ENCODE measurements at regions not wholly inside any gene's neighbourhood (a gene's known extent, or its start where the extent isn't known, plus 50 kb on each side); places are given as distances from the start of the nearest gene placed in this dataset.

DNA sequence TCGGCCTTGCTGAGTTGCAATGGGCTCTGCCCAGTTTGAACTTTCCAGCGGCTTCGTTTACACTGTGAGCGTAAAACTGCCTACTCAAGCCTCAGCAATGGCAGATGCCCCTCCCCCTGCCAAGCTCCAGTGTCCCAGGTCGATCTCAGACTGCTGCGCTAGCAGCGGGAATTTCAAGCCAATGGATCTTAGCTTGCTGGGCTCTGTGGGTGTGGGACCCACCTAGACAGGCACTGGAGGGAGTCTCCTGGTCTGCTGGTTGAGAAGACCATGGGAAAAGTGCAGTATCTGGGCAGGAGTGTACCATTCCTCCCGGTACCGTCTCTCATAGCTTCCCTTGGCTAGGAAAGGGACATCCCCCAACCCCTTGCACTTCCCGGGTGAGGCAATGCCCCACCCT is 88.2 kb downstream of the KLHL28 start:
- Histone ChIP-seq H3K36me3 (ENCODE audit: control insufficient read depth, insufficient read depth, low read length) (no peaks in the 10 kb centered on the region), H3K9me3 (ENCODE audit: control insufficient read depth, low read length) (no peaks in the 10 kb centered on the region), H3K4me1 (no peaks in the 10 kb centered on the region), H3K4me2 (ENCODE audit: low read length) (no peak overlapping the region), H3K79me2 (no peaks in the 10 kb centered on the region), H3K27me3 (ENCODE audit: control insufficient read depth, insufficient read depth, low read length) (no peaks in the 10 kb centered on the region), H2AFZ (no peak overlapping the region), H3K9ac (no peak overlapping the region), H3K4me3 (ENCODE audit: low read depth, low read length) (no peak overlapping the region), H3K27ac (no peak overlapping the region)
- TF ChIP-seq, protein P1, sequence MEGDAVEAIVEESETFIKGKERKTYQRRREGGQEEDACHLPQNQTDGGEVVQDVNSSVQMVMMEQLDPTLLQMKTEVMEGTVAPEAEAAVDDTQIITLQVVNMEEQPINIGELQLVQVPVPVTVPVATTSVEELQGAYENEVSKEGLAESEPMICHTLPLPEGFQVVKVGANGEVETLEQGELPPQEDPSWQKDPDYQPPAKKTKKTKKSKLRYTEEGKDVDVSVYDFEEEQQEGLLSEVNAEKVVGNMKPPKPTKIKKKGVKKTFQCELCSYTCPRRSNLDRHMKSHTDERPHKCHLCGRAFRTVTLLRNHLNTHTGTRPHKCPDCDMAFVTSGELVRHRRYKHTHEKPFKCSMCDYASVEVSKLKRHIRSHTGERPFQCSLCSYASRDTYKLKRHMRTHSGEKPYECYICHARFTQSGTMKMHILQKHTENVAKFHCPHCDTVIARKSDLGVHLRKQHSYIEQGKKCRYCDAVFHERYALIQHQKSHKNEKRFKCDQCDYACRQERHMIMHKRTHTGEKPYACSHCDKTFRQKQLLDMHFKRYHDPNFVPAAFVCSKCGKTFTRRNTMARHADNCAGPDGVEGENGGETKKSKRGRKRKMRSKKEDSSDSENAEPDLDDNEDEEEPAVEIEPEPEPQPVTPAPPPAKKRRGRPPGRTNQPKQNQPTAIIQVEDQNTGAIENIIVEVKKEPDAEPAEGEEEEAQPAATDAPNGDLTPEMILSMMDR (IDR thresholded peaks at IDR 0.05): no peak

DNA sequence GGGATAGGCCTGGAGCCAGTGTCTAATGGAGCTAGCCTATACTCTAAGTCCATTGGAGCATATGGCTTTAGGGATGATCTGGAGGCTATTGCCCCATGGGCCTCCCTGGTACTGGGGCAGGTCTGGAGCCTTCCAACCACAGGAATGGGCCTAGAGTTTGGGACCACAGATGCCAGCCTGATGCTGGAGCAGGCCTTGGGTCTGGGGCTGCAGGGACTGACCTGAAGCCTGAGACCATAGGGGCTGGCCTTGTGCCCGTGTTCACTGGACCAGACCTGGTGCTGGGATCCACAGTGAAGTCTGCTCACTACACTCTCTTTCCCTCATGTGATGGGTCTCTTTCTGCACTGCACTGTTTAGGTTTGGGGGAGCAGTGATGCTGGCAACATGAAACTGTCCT is 95.0 kb downstream of the KLHL28 start:
- H2AFZ ChIP-seq: no peak overlapping the region
- no peak overlapping the region for H3K4me2 ChIP-seq (ENCODE audit: low read length)
- no peaks in the 10 kb centered on the region for H3K79me2 ChIP-seq
- no peaks in the 10 kb centered on the region for H3K4me1 ChIP-seq
- H3K36me3 ChIP-seq (ENCODE audit: control insufficient read depth, insufficient read depth, low read length): no peaks in the 10 kb centered on the region
- H3K27ac ChIP-seq: no peak overlapping the region
- no peak overlapping the region for H3K4me3 ChIP-seq (ENCODE audit: low read depth, low read length)
- H3K9me3 ChIP-seq (ENCODE audit: control insufficient read depth, low read length): no peaks in the 10 kb centered on the region
- TF ChIP-seq, protein P1 (IDR thresholded peaks at IDR 0.05): no peak
- H3K27me3 ChIP-seq (ENCODE audit: control insufficient read depth, insufficient read depth, low read length): no peaks in the 10 kb centered on the region
- H3K9ac ChIP-seq: no peak overlapping the region

DNA sequence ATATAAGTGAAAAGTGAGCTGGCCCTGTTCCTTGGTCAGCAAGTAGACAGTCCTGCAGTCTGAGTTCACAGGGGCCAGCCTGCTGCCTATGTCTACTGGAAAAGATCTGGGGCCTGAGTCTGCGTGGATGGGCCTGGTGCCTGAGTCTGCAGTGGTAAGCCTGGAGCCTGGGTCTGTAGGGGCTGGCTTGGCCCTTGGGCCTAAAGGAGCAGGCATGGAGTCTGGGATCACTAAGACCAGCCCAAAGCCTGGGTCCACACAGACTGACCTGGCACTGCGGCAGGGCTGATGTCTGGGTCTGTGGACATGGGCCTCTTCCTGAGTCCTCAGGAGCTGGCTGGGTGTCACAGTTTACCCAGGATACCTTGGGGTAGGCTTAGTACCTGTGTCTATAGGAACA is 95.4 kb downstream of the KLHL28 start:
- Histone ChIP-seq H3K9me3 (ENCODE audit: control insufficient read depth, low read length) (no peaks in the 10 kb centered on the region), H3K36me3 (ENCODE audit: control insufficient read depth, insufficient read depth, low read length) (no peaks in the 10 kb centered on the region), H3K27me3 (ENCODE audit: control insufficient read depth, insufficient read depth, low read length) (no peaks in the 10 kb centered on the region), H3K4me1 (no peaks in the 10 kb centered on the region), H3K4me3 (ENCODE audit: low read depth, low read length) (no peak overlapping the region), H3K4me2 (ENCODE audit: low read length) (no peak overlapping the region), H3K9ac (no peak overlapping the region), H3K27ac (no peak overlapping the region), H2AFZ (no peak overlapping the region), H3K79me2 (no peaks in the 10 kb centered on the region)
- TF ChIP-seq, protein P1 (IDR thresholded peaks at IDR 0.05): no peak

DNA sequence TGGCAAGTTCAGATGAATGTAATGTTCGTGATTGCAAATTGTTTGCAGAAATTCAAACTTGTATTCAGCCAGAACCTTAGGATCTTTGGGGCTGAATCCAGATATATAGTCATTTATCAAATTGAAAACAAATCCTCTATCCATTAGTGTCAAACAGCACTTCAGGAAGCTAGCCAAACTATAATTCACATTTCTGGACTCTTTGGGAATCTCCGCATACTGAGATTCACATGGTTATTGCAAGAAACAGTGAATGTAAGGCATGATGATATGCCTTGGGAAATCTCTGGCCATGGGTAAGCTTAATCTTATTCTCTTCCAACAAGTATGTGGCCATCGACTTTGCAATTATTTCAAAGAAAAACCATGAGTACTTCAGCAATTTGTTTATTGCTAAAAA is 98.5 kb downstream of the KLHL28 start:
- H3K4me3 ChIP-seq (ENCODE audit: low read depth, low read length): no peak overlapping the region
- H3K36me3 ChIP-seq (ENCODE audit: control insufficient read depth, insufficient read depth, low read length): no peaks in the 10 kb centered on the region
- H3K27me3 ChIP-seq (ENCODE audit: control insufficient read depth, insufficient read depth, low read length): no peaks in the 10 kb centered on the region
- no peak overlapping the region for H2AFZ ChIP-seq
- no peak overlapping the region for H3K9ac ChIP-seq
- no peak overlapping the region for H3K4me2 ChIP-seq (ENCODE audit: low read length)
- TF ChIP-seq, protein P1 (IDR thresholded peaks at IDR 0.05): no peak
- no peak overlapping the region for H3K27ac ChIP-seq
- no peaks in the 10 kb centered on the region for H3K9me3 ChIP-seq (ENCODE audit: control insufficient read depth, low read length)
- H3K4me1 ChIP-seq: no peaks in the 10 kb centered on the region
- no peaks in the 10 kb centered on the region for H3K79me2 ChIP-seq

DNA sequence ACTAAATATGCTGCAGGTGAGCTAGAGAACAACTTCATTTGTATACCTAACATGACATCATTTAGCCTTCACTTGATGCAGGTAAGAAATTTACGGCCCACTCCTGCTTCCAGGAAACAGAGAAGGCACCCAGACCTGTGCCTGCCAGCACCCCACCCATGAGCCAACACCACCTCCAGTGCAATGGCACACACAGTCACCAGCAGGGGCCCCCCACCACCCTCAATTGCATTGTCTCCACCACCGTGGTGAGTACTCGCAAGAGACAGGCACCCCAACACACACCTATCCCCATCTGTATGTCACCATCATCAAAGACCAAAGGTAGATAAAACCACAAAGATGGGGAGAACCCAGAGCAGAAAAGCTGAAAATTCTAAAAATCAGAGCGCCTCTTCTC is 107.6 kb downstream of the KLHL28 start:
- Histone ChIP-seq H3K79me2 (no peaks in the 10 kb centered on the region), H3K4me2 (ENCODE audit: low read length) (no peak overlapping the region), H3K27ac (no peak overlapping the region), H2AFZ (no peak overlapping the region), H3K9ac (no peak overlapping the region), H3K4me3 (ENCODE audit: low read depth, low read length) (no peak overlapping the region), H3K9me3 (ENCODE audit: control insufficient read depth, low read length) (no peaks in the 10 kb centered on the region), H3K4me1 (no peaks in the 10 kb centered on the region), H3K27me3 (ENCODE audit: control insufficient read depth, insufficient read depth, low read length) (no peaks in the 10 kb centered on the region), H3K36me3 (ENCODE audit: control insufficient read depth, insufficient read depth, low read length) (no peaks in the 10 kb centered on the region)
- TF ChIP-seq, protein P1 (IDR thresholded peaks at IDR 0.05): no peak
